ENCODE measurements at regions not wholly inside any gene's neighbourhood (a gene's known extent, or its start where the extent isn't known, plus 50 kb on each side); places are given as distances from the start of the nearest gene placed in this dataset.

DNA sequence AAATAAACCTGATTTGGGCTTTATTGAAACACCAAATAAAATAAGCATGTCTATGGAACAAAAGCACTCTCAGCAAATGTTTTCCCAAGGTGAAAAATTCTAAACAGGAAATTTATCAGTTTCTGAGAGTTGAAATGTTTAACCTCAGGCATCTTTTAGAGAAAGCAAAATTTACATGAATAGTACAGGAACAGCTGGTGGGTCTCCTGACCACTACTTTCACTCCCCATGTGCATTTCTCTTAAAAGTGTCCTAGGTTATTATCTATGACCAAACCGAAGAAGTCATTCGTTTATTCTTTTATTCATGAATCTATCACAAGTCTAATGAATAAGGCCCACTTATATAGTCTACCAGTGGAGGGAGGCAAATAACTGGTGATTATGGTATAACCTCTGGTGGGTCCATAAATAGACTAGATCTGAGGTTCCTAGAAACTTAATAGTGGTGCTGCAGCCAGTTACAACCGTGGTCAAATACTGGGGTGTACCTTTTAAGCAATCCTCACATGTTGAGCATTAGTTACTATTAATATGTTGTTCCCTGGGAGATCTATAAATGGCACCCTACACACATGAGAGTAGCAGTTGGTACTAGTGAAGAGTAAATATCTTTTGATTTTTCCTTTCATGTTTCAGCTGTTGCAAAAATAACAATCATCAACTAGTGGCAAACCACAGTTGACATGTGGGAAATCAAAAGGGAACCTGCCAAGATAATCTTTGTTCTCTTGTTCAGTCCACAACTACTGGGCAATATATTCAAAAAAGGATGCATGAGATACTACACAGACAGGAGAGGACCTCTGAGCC lies 169.3 kb upstream of the STAC start:
- TF ChIP-seq ZFP3 (CRISPR knock-in tag; IDR thresholded peaks at IDR 0.05) (no peak), ISL1 (CRISPR knock-in tag; IDR thresholded peaks at IDR 0.05) (no peak), ZNF70 (CRISPR knock-in tag; IDR thresholded peaks at IDR 0.05) (no peak), SNAI2 (CRISPR knock-in tag; IDR thresholded peaks at IDR 0.05) (no peak), ESRRG (CRISPR knock-in tag; IDR thresholded peaks at IDR 0.05) (no peak), ARNTL (CRISPR knock-in tag; IDR thresholded peaks at IDR 0.05; ENCODE audit: borderline replicate concordance, low read depth) (no peak), ZNF8 (CRISPR knock-in tag; IDR thresholded peaks at IDR 0.05) (no peak), PATZ1 (CRISPR knock-in tag; IDR thresholded peaks at IDR 0.05; ENCODE audit: borderline replicate concordance) (no peak), GLIS3 (CRISPR knock-in tag; IDR thresholded peaks at IDR 0.05) (no peak), ZNF565 (CRISPR knock-in tag; conservative IDR thresholded peaks at IDR 0.05; ENCODE audit: low read depth) (no peak), CSDC2 (CRISPR knock-in tag; IDR thresholded peaks at IDR 0.05) (no peak), TCF4 (CRISPR knock-in tag; IDR thresholded peaks at IDR 0.05; ENCODE audit: borderline replicate concordance) (no peak)
- TF ChIP-seq, protein P1, sequence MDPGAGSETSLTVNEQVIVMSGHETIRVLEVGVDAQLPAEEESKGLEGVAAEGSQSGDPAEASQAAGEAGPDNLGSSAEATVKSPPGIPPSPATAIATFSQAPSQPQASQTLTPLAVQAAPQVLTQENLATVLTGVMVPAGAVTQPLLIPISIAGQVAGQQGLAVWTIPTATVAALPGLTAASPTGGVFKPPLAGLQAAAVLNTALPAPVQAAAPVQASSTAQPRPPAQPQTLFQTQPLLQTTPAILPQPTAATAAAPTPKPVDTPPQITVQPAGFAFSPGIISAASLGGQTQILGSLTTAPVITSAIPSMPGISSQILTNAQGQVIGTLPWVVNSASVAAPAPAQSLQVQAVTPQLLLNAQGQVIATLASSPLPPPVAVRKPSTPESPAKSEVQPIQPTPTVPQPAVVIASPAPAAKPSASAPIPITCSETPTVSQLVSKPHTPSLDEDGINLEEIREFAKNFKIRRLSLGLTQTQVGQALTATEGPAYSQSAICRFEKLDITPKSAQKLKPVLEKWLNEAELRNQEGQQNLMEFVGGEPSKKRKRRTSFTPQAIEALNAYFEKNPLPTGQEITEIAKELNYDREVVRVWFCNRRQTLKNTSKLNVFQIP (CRISPR knock-in tag; IDR thresholded peaks at IDR 0.05; ENCODE audit: borderline replicate concordance, low read depth) = no peak
- TF ChIP-seq, protein P2, sequence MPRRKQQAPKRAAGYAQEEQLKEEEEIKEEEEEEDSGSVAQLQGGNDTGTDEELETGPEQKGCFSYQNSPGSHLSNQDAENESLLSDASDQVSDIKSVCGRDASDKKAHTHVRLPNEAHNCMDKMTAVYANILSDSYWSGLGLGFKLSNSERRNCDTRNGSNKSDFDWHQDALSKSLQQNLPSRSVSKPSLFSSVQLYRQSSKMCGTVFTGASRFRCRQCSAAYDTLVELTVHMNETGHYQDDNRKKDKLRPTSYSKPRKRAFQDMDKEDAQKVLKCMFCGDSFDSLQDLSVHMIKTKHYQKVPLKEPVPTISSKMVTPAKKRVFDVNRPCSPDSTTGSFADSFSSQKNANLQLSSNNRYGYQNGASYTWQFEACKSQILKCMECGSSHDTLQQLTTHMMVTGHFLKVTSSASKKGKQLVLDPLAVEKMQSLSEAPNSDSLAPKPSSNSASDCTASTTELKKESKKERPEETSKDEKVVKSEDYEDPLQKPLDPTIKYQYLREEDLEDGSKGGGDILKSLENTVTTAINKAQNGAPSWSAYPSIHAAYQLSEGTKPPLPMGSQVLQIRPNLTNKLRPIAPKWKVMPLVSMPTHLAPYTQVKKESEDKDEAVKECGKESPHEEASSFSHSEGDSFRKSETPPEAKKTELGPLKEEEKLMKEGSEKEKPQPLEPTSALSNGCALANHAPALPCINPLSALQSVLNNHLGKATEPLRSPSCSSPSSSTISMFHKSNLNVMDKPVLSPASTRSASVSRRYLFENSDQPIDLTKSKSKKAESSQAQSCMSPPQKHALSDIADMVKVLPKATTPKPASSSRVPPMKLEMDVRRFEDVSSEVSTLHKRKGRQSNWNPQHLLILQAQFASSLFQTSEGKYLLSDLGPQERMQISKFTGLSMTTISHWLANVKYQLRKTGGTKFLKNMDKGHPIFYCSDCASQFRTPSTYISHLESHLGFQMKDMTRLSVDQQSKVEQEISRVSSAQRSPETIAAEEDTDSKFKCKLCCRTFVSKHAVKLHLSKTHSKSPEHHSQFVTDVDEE (CRISPR knock-in tag; IDR thresholded peaks at IDR 0.05) = no peak
